Testis (tissue), 2 donors: ENCODE measurements at regions not wholly inside any gene's neighbourhood (a gene's known extent, or its start where the extent isn't known, plus 50 kb on each side); places are given as distances from the start of the nearest gene placed in this dataset.

Source experiments
- POLR2A ChIP-seq: fragments of 450-650 bp; IDR thresholded peaks from one replicate; pipeline ENCODE4 v1.6.1; 2017; ENCODE audit warnings: antibody characterized with exemption, mild to moderate bottlenecking, moderate library complexity
- TF ChIP-seq, protein P1 (sequence below), 3 experiments: fragments of 450-650 bp in 2 of 3; fragments of 200-600 bp in 1 of 3; sonication (generic) in 1 of 3; IDR thresholded peaks; one replicate each; pipeline ENCODE4 v1.5.1; 2016 to 2019; ENCODE audit warnings: antibody characterized with exemption in 3 of 3, mild to moderate bottlenecking in 2 of 3, moderate library complexity in 1 of 3

DNA sequence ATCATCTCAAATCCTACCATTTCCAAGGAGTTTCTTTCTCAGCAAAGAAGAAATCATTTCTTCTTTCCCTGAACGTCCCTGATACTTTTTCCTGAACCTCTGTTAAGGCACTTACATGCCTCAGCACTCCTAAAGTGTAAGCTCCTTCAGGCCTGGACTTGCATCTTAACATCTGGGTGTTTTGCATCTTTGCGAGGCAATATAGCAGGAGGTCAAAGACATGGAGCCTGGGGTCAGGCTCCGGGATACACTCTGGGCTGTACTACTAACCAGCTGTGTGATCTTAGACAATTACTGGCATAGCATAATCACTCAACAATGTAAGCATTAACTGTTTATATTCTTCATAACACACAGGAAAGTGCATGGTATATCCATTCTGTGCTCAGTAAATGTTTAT, 275.5 kb upstream of the BOD1L1 start:
- TF ChIP-seq, protein P1, sequence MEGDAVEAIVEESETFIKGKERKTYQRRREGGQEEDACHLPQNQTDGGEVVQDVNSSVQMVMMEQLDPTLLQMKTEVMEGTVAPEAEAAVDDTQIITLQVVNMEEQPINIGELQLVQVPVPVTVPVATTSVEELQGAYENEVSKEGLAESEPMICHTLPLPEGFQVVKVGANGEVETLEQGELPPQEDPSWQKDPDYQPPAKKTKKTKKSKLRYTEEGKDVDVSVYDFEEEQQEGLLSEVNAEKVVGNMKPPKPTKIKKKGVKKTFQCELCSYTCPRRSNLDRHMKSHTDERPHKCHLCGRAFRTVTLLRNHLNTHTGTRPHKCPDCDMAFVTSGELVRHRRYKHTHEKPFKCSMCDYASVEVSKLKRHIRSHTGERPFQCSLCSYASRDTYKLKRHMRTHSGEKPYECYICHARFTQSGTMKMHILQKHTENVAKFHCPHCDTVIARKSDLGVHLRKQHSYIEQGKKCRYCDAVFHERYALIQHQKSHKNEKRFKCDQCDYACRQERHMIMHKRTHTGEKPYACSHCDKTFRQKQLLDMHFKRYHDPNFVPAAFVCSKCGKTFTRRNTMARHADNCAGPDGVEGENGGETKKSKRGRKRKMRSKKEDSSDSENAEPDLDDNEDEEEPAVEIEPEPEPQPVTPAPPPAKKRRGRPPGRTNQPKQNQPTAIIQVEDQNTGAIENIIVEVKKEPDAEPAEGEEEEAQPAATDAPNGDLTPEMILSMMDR (IDR thresholded peaks at IDR 0.05) = no peak
- no peak for TF ChIP-seq POLR2A
